PC-3 (cell line): ENCODE measurements at regions not wholly inside any gene's neighbourhood (a gene's known extent, or its start where the extent isn't known, plus 50 kb on each side); places are given as distances from the start of the nearest gene placed in this dataset.

Experiments used
- EZH2 ChIP-seq: fragments of 300-600 bp; sonication (generic); IDR thresholded peaks from one replicate; pipeline ENCODE4 v1.6.1; 2017; ENCODE audit warnings: antibody characterized with exemption, mild to moderate bottlenecking, low read length; ENCODE audit not compliant: unreplicated experiment
- EZH2phosphoT487 ChIP-seq: fragments of 300-600 bp; sonication (generic); IDR thresholded peaks from 2 replicates; pipeline ENCODE4 v1.6.1; 2018; ENCODE audit warnings: mild to moderate bottlenecking, antibody characterized with exemption, low read length, borderline replicate concordance
- TF ChIP-seq, protein P1 (sequence below): fragments of 300-600 bp; sonication (generic); conservative IDR thresholded peaks from 2 replicates; pipeline ENCODE4 v1.5.1; 2017; ENCODE audit warnings: antibody characterized with exemption, low read depth, mild to moderate bottlenecking, low read length

DNA sequence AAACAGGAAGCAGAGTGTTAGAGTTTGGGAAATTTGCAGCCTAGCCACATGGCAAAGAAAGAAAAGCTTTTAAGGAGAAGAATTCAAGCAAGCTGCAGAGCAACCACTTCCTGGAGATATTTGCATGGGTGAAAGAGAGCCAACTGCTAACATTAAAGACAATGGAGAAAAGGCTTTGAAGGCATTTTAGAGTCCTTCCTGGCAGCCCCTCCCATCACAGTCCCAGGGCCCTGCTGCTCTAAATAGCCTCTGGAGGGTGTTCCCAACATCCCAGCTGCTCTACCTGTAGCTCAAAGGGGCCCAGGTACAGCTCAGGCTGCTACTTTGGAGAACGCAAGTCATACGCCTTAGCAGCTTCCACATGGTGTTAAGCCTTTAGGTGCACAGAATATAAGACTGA is 235.9 kb upstream of the FMR1 start:
- TF ChIP-seq EZH2phosphoT487 (no peak), EZH2 (no peak)
- TF ChIP-seq, protein P1, sequence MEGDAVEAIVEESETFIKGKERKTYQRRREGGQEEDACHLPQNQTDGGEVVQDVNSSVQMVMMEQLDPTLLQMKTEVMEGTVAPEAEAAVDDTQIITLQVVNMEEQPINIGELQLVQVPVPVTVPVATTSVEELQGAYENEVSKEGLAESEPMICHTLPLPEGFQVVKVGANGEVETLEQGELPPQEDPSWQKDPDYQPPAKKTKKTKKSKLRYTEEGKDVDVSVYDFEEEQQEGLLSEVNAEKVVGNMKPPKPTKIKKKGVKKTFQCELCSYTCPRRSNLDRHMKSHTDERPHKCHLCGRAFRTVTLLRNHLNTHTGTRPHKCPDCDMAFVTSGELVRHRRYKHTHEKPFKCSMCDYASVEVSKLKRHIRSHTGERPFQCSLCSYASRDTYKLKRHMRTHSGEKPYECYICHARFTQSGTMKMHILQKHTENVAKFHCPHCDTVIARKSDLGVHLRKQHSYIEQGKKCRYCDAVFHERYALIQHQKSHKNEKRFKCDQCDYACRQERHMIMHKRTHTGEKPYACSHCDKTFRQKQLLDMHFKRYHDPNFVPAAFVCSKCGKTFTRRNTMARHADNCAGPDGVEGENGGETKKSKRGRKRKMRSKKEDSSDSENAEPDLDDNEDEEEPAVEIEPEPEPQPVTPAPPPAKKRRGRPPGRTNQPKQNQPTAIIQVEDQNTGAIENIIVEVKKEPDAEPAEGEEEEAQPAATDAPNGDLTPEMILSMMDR = no peak
